HG03066 (cell line): ENCODE measurements at regions not wholly inside any gene's neighbourhood (a gene's known extent, or its start where the extent isn't known, plus 50 kb on each side); places are given as distances from the start of the nearest gene placed in this dataset.
"Not testable (repeated sequence)": the region's sequence is repeated elsewhere in the genome, so short reads cannot be mapped to it uniquely, and the experiment has no call there.

Experiments
- ATAC-seq: cut with Tn5 transposase; IDR thresholded peaks from one replicate; pipeline ENCODE4 v1.9.1; 2021; ENCODE audit warnings: low read depth; ENCODE audit not compliant: unreplicated experiment

GRCh38 chr1:194654956-194655355 lies 1468.5 kb upstream of the B3GALT2 start:
- no peak for ATAC-seq

- ATAC-seq = no peak
Measured at GRCh38 chr1:194653385-194653784, 1467.0 kb upstream of the B3GALT2 start.

- ATAC-seq = no peak
Measured at GRCh38 chr1:194647118-194647517, 1460.7 kb upstream of the B3GALT2 start.

GRCh38 chr1:194644528-194644927 lies 1458.1 kb upstream of the B3GALT2 start:
- ATAC-seq = no peak

- no peak for ATAC-seq
Measured at GRCh38 chr1:194640322-194640721, 1453.9 kb upstream of the B3GALT2 start.

GRCh38 chr1:194629011-194629410 lies 1442.6 kb upstream of the B3GALT2 start:
- ATAC-seq = no peak

GRCh38 chr1:194624833-194625232 lies 1438.4 kb upstream of the B3GALT2 start:
- ATAC-seq = no peak

GRCh38 chr1:194618101-194618500 lies 1431.7 kb upstream of the B3GALT2 start:
- no peak for ATAC-seq

- not testable (repeated sequence) for ATAC-seq
Measured at GRCh38 chr1:194617272-194617671, 1430.9 kb upstream of the B3GALT2 start.

GRCh38 chr1:194616835-194617234 lies 1430.4 kb upstream of the B3GALT2 start:
- no peak for ATAC-seq

- ATAC-seq = no peak
Measured at GRCh38 chr1:194602184-194602583, 1415.8 kb upstream of the B3GALT2 start.

- ATAC-seq = no peak
Measured at GRCh38 chr1:194600716-194601115, 1414.3 kb upstream of the B3GALT2 start.

GRCh38 chr1:194598098-194598497 lies 1411.7 kb upstream of the B3GALT2 start:
- ATAC-seq = no peak

- no peak for ATAC-seq
Measured at GRCh38 chr1:194586302-194586701, 1399.9 kb upstream of the B3GALT2 start.

- no peak for ATAC-seq
Measured at GRCh38 chr1:194584052-194584451, 1397.6 kb upstream of the B3GALT2 start.

- ATAC-seq = no peak
Measured at GRCh38 chr1:194570476-194570875, 1384.1 kb upstream of the B3GALT2 start.

- no peak for ATAC-seq
Measured at GRCh38 chr1:194568610-194569009, 1382.2 kb upstream of the B3GALT2 start.

GRCh38 chr1:194548071-194548470 lies 1361.7 kb upstream of the B3GALT2 start:
- no peak for ATAC-seq

- ATAC-seq = no peak
Measured at GRCh38 chr1:194544012-194544411, 1357.6 kb upstream of the B3GALT2 start.

- ATAC-seq = no peak
Measured at GRCh38 chr1:194538453-194538852, 1352.0 kb upstream of the B3GALT2 start.

GRCh38 chr1:194537521-194537920 lies 1351.1 kb upstream of the B3GALT2 start:
- no peak for ATAC-seq

GRCh38 chr1:194535369-194535768 lies 1349.0 kb upstream of the B3GALT2 start:
- no peak for ATAC-seq

- ATAC-seq = no peak
Measured at GRCh38 chr1:194534784-194535183, 1348.4 kb upstream of the B3GALT2 start.
